ENCODE measurements at regions not wholly inside any gene's neighbourhood (a gene's known extent, or its start where the extent isn't known, plus 50 kb on each side); places are given as distances from the start of the nearest gene placed in this dataset.
A peak's percentile ranks its signal among the peaks of the same experiment; 100 is the strongest.

GRCh38 chr7:16079723-16080122 lies 341.6 kb downstream of the CRPPA start:
- H3K9me3 ChIP-seq (ENCODE audit: control insufficient read depth, insufficient read depth, low read length), result no peaks in the 10 kb centered on the region
- H3K36me3 ChIP-seq (ENCODE audit: control insufficient read depth, insufficient read depth, low read length), result no peaks in the 10 kb centered on the region
- no peaks in the 10 kb centered on the region for H3K27me3 ChIP-seq (ENCODE audit: control insufficient read depth, insufficient read depth, low read length)
- no peaks in the 10 kb centered on the region for H3K4me1 ChIP-seq (ENCODE audit: control insufficient read depth, insufficient read depth, low read length)
- H3K27ac ChIP-seq (ENCODE audit: low read depth, low read length), result no peak overlapping the region
- no peak for DNase-seq (ENCODE audit: low read depth in 4 of 6, low spot score in 6 of 6)
- 92% methylated on average over 2 of the region's 3 CpGs for WGBS (ENCODE audit: insufficient coverage)
- no peak overlapping the region for H3K4me3 ChIP-seq (ENCODE audit: low read depth, low read length)

GRCh38 chr7:16078076-16078952 lies 343.0 kb downstream of the CRPPA start:
- Histone ChIP-seq H3K4me3 (ENCODE audit: low read depth, low read length) (no peak overlapping the region), H3K36me3 (ENCODE audit: control insufficient read depth, insufficient read depth, low read length) (no peaks in the 10 kb centered on the region), H3K27me3 (ENCODE audit: control insufficient read depth, insufficient read depth, low read length) (no peaks in the 10 kb centered on the region), H3K27ac (ENCODE audit: low read depth, low read length) (no peak overlapping the region), H3K9me3 (ENCODE audit: control insufficient read depth, insufficient read depth, low read length) (no peaks in the 10 kb centered on the region), H3K4me1 (ENCODE audit: control insufficient read depth, insufficient read depth, low read length) (no peaks in the 10 kb centered on the region)
- peak; percentile 56 to 95 (median 78) for DNase-seq (ENCODE audit: low read depth in 4 of 6, low spot score in 6 of 6)
- no CpG with 5 or more reads among the region's 3 CpGs for WGBS (ENCODE audit: insufficient coverage)

GRCh38 chr7:16071246-16071857 lies 350.0 kb downstream of the CRPPA start:
- Histone ChIP-seq H3K27ac (ENCODE audit: low read depth, low read length) (no peak overlapping the region), H3K4me3 (ENCODE audit: low read depth, low read length) (no peak overlapping the region), H3K27me3 (ENCODE audit: control insufficient read depth, insufficient read depth, low read length) (no peaks in the 10 kb centered on the region), H3K4me1 (ENCODE audit: control insufficient read depth, insufficient read depth, low read length) (no peaks in the 10 kb centered on the region), H3K36me3 (ENCODE audit: control insufficient read depth, insufficient read depth, low read length) (no peaks in the 10 kb centered on the region), H3K9me3 (ENCODE audit: control insufficient read depth, insufficient read depth, low read length) (no peaks in the 10 kb centered on the region)
- peak in 5 of 6 donors; percentile 50 to 94 (median 69) for DNase-seq (ENCODE audit: low read depth in 4 of 6, low spot score in 6 of 6)
- whole genome bisulfite sequencing (ENCODE audit: insufficient coverage), result no CpG with 5 or more reads among the region's 6 CpGs

GRCh38 chr7:16070806-16071205 lies 350.5 kb downstream of the CRPPA start:
- H3K9me3 ChIP-seq (ENCODE audit: control insufficient read depth, insufficient read depth, low read length), result no peaks in the 10 kb centered on the region
- H3K4me1 ChIP-seq (ENCODE audit: control insufficient read depth, insufficient read depth, low read length), result no peaks in the 10 kb centered on the region
- no peak for DNase-seq (ENCODE audit: low read depth in 4 of 6, low spot score in 6 of 6)
- no peaks in the 10 kb centered on the region for H3K27me3 ChIP-seq (ENCODE audit: control insufficient read depth, insufficient read depth, low read length)
- WGBS (ENCODE audit: insufficient coverage), result no CpG with 5 or more reads among the region's 3 CpGs
- no peaks in the 10 kb centered on the region for H3K36me3 ChIP-seq (ENCODE audit: control insufficient read depth, insufficient read depth, low read length)
- no peak overlapping the region for H3K4me3 ChIP-seq (ENCODE audit: low read depth, low read length)
- H3K27ac ChIP-seq (ENCODE audit: low read depth, low read length), result no peak overlapping the region

GRCh38 chr7:16069998-16070397 lies 351.3 kb downstream of the CRPPA start:
- Histone ChIP-seq H3K9me3 (ENCODE audit: control insufficient read depth, insufficient read depth, low read length) (no peaks in the 10 kb centered on the region), H3K27me3 (ENCODE audit: control insufficient read depth, insufficient read depth, low read length) (no peaks in the 10 kb centered on the region), H3K27ac (ENCODE audit: low read depth, low read length) (no peak overlapping the region), H3K4me1 (ENCODE audit: control insufficient read depth, insufficient read depth, low read length) (no peaks in the 10 kb centered on the region), H3K4me3 (ENCODE audit: low read depth, low read length) (no peak overlapping the region), H3K36me3 (ENCODE audit: control insufficient read depth, insufficient read depth, low read length) (no peaks in the 10 kb centered on the region)
- no peak for DNase-seq (ENCODE audit: low read depth in 4 of 6, low spot score in 6 of 6)
- WGBS (ENCODE audit: insufficient coverage), result 82% methylated on average over 2 of the region's 5 CpGs

GRCh38 chr7:16068183-16068582 lies 353.2 kb downstream of the CRPPA start:
- Histone ChIP-seq H3K36me3 (ENCODE audit: control insufficient read depth, insufficient read depth, low read length) (no peaks in the 10 kb centered on the region), H3K9me3 (ENCODE audit: control insufficient read depth, insufficient read depth, low read length) (no peaks in the 10 kb centered on the region), H3K4me1 (ENCODE audit: control insufficient read depth, insufficient read depth, low read length) (no peaks in the 10 kb centered on the region), H3K27ac (ENCODE audit: low read depth, low read length) (no peak overlapping the region), H3K4me3 (ENCODE audit: low read depth, low read length) (no peak overlapping the region), H3K27me3 (ENCODE audit: control insufficient read depth, insufficient read depth, low read length) (no peaks in the 10 kb centered on the region)
- DNase-seq (ENCODE audit: low read depth in 4 of 6, low spot score in 6 of 6), result no peak
- WGBS (ENCODE audit: insufficient coverage), result 100% methylated on average over 2 of the region's 2 CpGs

GRCh38 chr7:16067711-16068110 lies 353.6 kb downstream of the CRPPA start:
- H3K9me3 ChIP-seq (ENCODE audit: control insufficient read depth, insufficient read depth, low read length), result no peaks in the 10 kb centered on the region
- 50% methylated on average over 1 of the region's 7 CpGs for WGBS (ENCODE audit: insufficient coverage)
- no peaks in the 10 kb centered on the region for H3K36me3 ChIP-seq (ENCODE audit: control insufficient read depth, insufficient read depth, low read length)
- H3K27ac ChIP-seq (ENCODE audit: low read depth, low read length), result no peak overlapping the region
- peak in 1 of 6 donors; percentile 31 for DNase-seq (ENCODE audit: low read depth in 4 of 6, low spot score in 6 of 6)
- H3K4me1 ChIP-seq (ENCODE audit: control insufficient read depth, insufficient read depth, low read length), result no peaks in the 10 kb centered on the region
- H3K4me3 ChIP-seq (ENCODE audit: low read depth, low read length), result no peak overlapping the region
- H3K27me3 ChIP-seq (ENCODE audit: control insufficient read depth, insufficient read depth, low read length), result no peaks in the 10 kb centered on the region

GRCh38 chr7:16066805-16067459 lies 354.4 kb downstream of the CRPPA start:
- 7% methylated on average over 1 of the region's 5 CpGs for WGBS (ENCODE audit: insufficient coverage)
- H3K27ac ChIP-seq (ENCODE audit: low read depth, low read length), result no peak overlapping the region
- no peak overlapping the region for H3K4me3 ChIP-seq (ENCODE audit: low read depth, low read length)
- no peaks in the 10 kb centered on the region for H3K36me3 ChIP-seq (ENCODE audit: control insufficient read depth, insufficient read depth, low read length)
- H3K4me1 ChIP-seq (ENCODE audit: control insufficient read depth, insufficient read depth, low read length), result no peaks in the 10 kb centered on the region
- H3K9me3 ChIP-seq (ENCODE audit: control insufficient read depth, insufficient read depth, low read length), result peaks cover 2% of the 10 kb centered on the region
- DNase-seq (ENCODE audit: low read depth in 4 of 6, low spot score in 6 of 6), result peak in 2 of 6 donors; percentile 16 to 61
- H3K27me3 ChIP-seq (ENCODE audit: control insufficient read depth, insufficient read depth, low read length), result no peaks in the 10 kb centered on the region

GRCh38 chr7:16065939-16066338 lies 355.4 kb downstream of the CRPPA start:
- no peak for DNase-seq (ENCODE audit: low read depth in 4 of 6, low spot score in 6 of 6)
- H3K4me3 ChIP-seq (ENCODE audit: low read depth, low read length), result no peak overlapping the region
- peaks cover 2% of the 10 kb centered on the region for H3K9me3 ChIP-seq (ENCODE audit: control insufficient read depth, insufficient read depth, low read length)
- no peak overlapping the region for H3K27ac ChIP-seq (ENCODE audit: low read depth, low read length)
- no peaks in the 10 kb centered on the region for H3K36me3 ChIP-seq (ENCODE audit: control insufficient read depth, insufficient read depth, low read length)
- no peaks in the 10 kb centered on the region for H3K4me1 ChIP-seq (ENCODE audit: control insufficient read depth, insufficient read depth, low read length)
- H3K27me3 ChIP-seq (ENCODE audit: control insufficient read depth, insufficient read depth, low read length), result no peaks in the 10 kb centered on the region

Measured in spinal cord (tissue), 9 donors.